Keratinocyte (primary cell): ENCODE measurements at regions not wholly inside any gene's neighbourhood (a gene's known extent, or its start where the extent isn't known, plus 50 kb on each side); places are given as distances from the start of the nearest gene placed in this dataset.
A peak's percentile ranks its signal among the peaks of the same experiment; 100 is the strongest.

Experiments
- DNase-seq: peaks from one replicate; pipeline ENCODE4 v3.0.0-alpha.2; 2011; ENCODE audit warnings: low read depth, missing footprints, low spot score
- FAIRE-seq: peaks from 2 replicates; lab custom pipeline; 2011; peaks lifted over from hg19 to GRCh38; lab: Jason Lieb, UNC
- H2AFZ ChIP-seq: 2 replicates; pipeline ENCODE4 v1.6.0; 2012; ENCODE audit warnings: low read length, control low read depth, inconsistent platforms; ENCODE audit not compliant: control insufficient read depth
- H3K27ac ChIP-seq: 2 replicates; pipeline ENCODE4 v1.5.1; 2011; ENCODE audit warnings: low read length; ENCODE audit not compliant: control insufficient read depth, insufficient read depth
- H3K27me3 ChIP-seq: 3 replicates; pipeline ENCODE4 v1.6.0; 2011; ENCODE audit warnings: low read length; ENCODE audit not compliant: control insufficient read depth, insufficient read depth; ENCODE audit errors: extremely low read depth
- H3K36me3 ChIP-seq, 2 experiments: 2 replicates in 1 of 2; 3 replicates in 1 of 2; pipeline ENCODE4 v1.5.1; 2011; ENCODE audit warnings: low read length in 2 of 2, mild to moderate bottlenecking in 1 of 2; ENCODE audit not compliant: control insufficient read depth in 2 of 2, insufficient read depth in 2 of 2; ENCODE audit errors: extremely low read depth in 1 of 2
- H3K4me1 ChIP-seq: 3 replicates; pipeline ENCODE4 v1.5.1; 2011; ENCODE audit warnings: low read length; ENCODE audit not compliant: control insufficient read depth, insufficient read depth; ENCODE audit errors: extremely low read depth
- H3K4me2 ChIP-seq: 3 replicates; pipeline ENCODE4 v1.6.0; 2011; ENCODE audit warnings: low read depth, low read length; ENCODE audit not compliant: control insufficient read depth, insufficient read depth; ENCODE audit errors: extremely low read depth
- H3K4me3 ChIP-seq, 3 experiments: fragments of 200-600 bp in 1 of 3; sonication (generic) in 1 of 3; 2 replicates in 2 of 3; 3 replicates in 1 of 3; pipeline ENCODE4 v1.5.1; 2011 to 2016; ENCODE audit warnings: low read length in 3 of 3, mild to moderate bottlenecking in 3 of 3, control low read depth in 2 of 3, inconsistent platforms in 1 of 3, low read depth in 1 of 3, mixed read lengths in 1 of 3, mixed run types in 1 of 3, moderate library complexity in 1 of 3; ENCODE audit not compliant: control insufficient read depth in 2 of 3, insufficient read depth in 2 of 3; ENCODE audit errors: extremely low read depth in 1 of 3
- H3K79me2 ChIP-seq: 2 replicates; pipeline ENCODE4 v1.6.0; 2012; ENCODE audit warnings: low read length; ENCODE audit not compliant: control insufficient read depth, insufficient read depth
- H3K9ac ChIP-seq: 3 replicates; pipeline ENCODE4 v1.6.0; 2011; ENCODE audit warnings: low read length; ENCODE audit not compliant: control insufficient read depth, insufficient read depth; ENCODE audit errors: extremely low read depth
- H3K9me1 ChIP-seq: 3 replicates; pipeline ENCODE4 v1.6.0; 2011; ENCODE audit warnings: low read length; ENCODE audit not compliant: control insufficient read depth, insufficient read depth; ENCODE audit errors: extremely low read depth
- H3K9me3 ChIP-seq: 2 replicates; pipeline ENCODE4 v1.5.1; 2012; ENCODE audit warnings: low read depth, low read length; ENCODE audit not compliant: control insufficient read depth
- H4K20me1 ChIP-seq: 3 replicates; pipeline ENCODE4 v1.6.0; 2011; ENCODE audit warnings: low read length; ENCODE audit not compliant: control insufficient read depth, insufficient read depth; ENCODE audit errors: extremely low read depth
- CTCF ChIP-seq, 3 experiments: IDR thresholded peaks in 1 of 3; conservative IDR thresholded peaks in 1 of 3; optimal IDR thresholded peaks in 1 of 3; 2 replicates in 2 of 3; 3 replicates in 1 of 3; pipeline versions ENCODE3 to v1.5.1; 2011; ENCODE audit warnings: low read length in 3 of 3, mild to moderate bottlenecking in 3 of 3, moderate library complexity in 2 of 3, control low read depth in 1 of 3, inconsistent platforms in 1 of 3; ENCODE audit not compliant: insufficient read depth in 2 of 3; ENCODE audit errors: extremely low read depth in 1 of 3
- EZH2 ChIP-seq: IDR thresholded peaks from one replicate; pipeline ENCODE4 v1.6.1; 2012; ENCODE audit warnings: inconsistent platforms, mild to moderate bottlenecking, low read length, moderate library complexity
- dilution Hi-C: fragments of 300-500 bp; cut with MboI; formaldehyde crosslinking; loops from one replicate; pipeline ENCODE4 v1.7.0; 2020; ENCODE audit warnings: low sequenced_read_pairs; ENCODE audit not compliant: extremely low pct_ligation_motif_present

GRCh38 chr3:76061654-76062053 lies 276.3 kb upstream of the ZNF717 start:
- H3K4me3 ChIP-seq = no peak overlapping the region
- no peak overlapping the region for H3K4me2 ChIP-seq
- no peak overlapping the region for H3K9ac ChIP-seq
- no peak for FAIRE-seq
- dilution Hi-C loops = no loop called here
- H3K36me3 ChIP-seq = no peaks in the 10 kb centered on the region
- no peaks in the 10 kb centered on the region for H3K79me2 ChIP-seq
- no peaks in the 10 kb centered on the region for H3K9me3 ChIP-seq
- no peak overlapping the region for H3K27ac ChIP-seq
- H3K9me1 ChIP-seq = no peaks in the 10 kb centered on the region
- peaks cover 13% of the 10 kb centered on the region for H3K4me1 ChIP-seq
- DNase-seq = no peak
- no peak for TF ChIP-seq EZH2
- TF ChIP-seq CTCF (optimal IDR thresholded peaks at IDR 0.05 in 1 of 3, IDR thresholded peaks at IDR 0.05 in 1 of 3, conservative IDR thresholded peaks at IDR 0.05 in 1 of 3; ENCODE audit: extremely low read depth in 1 of 3, insufficient read depth in 2 of 3, low read length in 3 of 3) = no peak
- H2AFZ ChIP-seq = no peak overlapping the region
- no peaks in the 10 kb centered on the region for H4K20me1 ChIP-seq
- no peaks in the 10 kb centered on the region for H3K27me3 ChIP-seq

- no peak overlapping the region for H3K4me2 ChIP-seq
- H3K4me3 ChIP-seq = no peak overlapping the region
- dilution Hi-C loops = no loop called here
- H3K27ac ChIP-seq = peak overlapping the region; percentile 13
- H3K36me3 ChIP-seq = no peaks in the 10 kb centered on the region
- peaks cover 13% of the 10 kb centered on the region for H3K4me1 ChIP-seq
- no peaks in the 10 kb centered on the region for H3K79me2 ChIP-seq
- H3K9ac ChIP-seq = no peak overlapping the region
- FAIRE-seq (peak; percentile 86), DNase-seq (peak; percentile 52)
- no peak overlapping the region for H2AFZ ChIP-seq
- no peaks in the 10 kb centered on the region for H3K9me1 ChIP-seq
- no peak for TF ChIP-seq CTCF (optimal IDR thresholded peaks at IDR 0.05 in 1 of 3, IDR thresholded peaks at IDR 0.05 in 1 of 3, conservative IDR thresholded peaks at IDR 0.05 in 1 of 3; ENCODE audit: extremely low read depth in 1 of 3, insufficient read depth in 2 of 3, low read length in 3 of 3)
- no peak for TF ChIP-seq EZH2
- no peaks in the 10 kb centered on the region for H3K9me3 ChIP-seq
- H3K27me3 ChIP-seq = no peaks in the 10 kb centered on the region
- H4K20me1 ChIP-seq = no peaks in the 10 kb centered on the region
These were observed 277.7 kb upstream of the ZNF717 start for GRCh38 chr3:76063019-76063418.
